ENCODE measurements at regions not wholly inside any gene's neighbourhood (a gene's known extent, or its start where the extent isn't known, plus 50 kb on each side); places are given as distances from the start of the nearest gene placed in this dataset.

GRCh38 chr10:129161150-129161549, 305.9 kb upstream of the MGMT start:
- Histone ChIP-seq H3K27me3 (ENCODE audit: control insufficient read depth in 1 of 2, insufficient read depth in 1 of 2, low read length in 2 of 2) (no peaks in the 10 kb centered on the region), H3K4me2 (ENCODE audit: low read length, poor library complexity, severe bottlenecking) (no peak overlapping the region), H3K79me1 (replicated peaks; ENCODE audit: low read length, poor library complexity, severe bottlenecking) (no peaks in the 10 kb centered on the region), H3K9ac (ENCODE audit: low read length) (no peak overlapping the region), H2BK15ac (ENCODE audit: low read depth, poor library complexity, severe bottlenecking) (no peak overlapping the region), H3K27ac (ENCODE audit: low read length, poor library complexity, severe bottlenecking) (no peak overlapping the region), H3K18ac (ENCODE audit: low read depth in 1 of 2, low read length in 2 of 2) (no peak overlapping the region), H4K8ac (ENCODE audit: low read length) (no peak overlapping the region), H3K23ac (ENCODE audit: low read length in 2 of 2) (no peak overlapping the region), H3K4me1 (ENCODE audit: control insufficient read depth, insufficient read depth, low read depth, low read length) (peaks cover 1% of the 10 kb centered on the region), H4K91ac (ENCODE audit: low read length) (no peak overlapping the region), H2AK5ac (ENCODE audit: low read length, severe bottlenecking) (no peak overlapping the region), H3K36me3 (ENCODE audit: control insufficient read depth in 1 of 2, insufficient read depth in 2 of 2, low read depth in 1 of 2, low read length in 2 of 2) (no peaks in the 10 kb centered on the region), H2BK120ac (ENCODE audit: low read depth, low read length) (no peak overlapping the region), H3K14ac (ENCODE audit: low read length in 2 of 2) (no peak overlapping the region), H3K9me3 (ENCODE audit: control insufficient read depth, low read length) (no peaks in the 10 kb centered on the region), H2BK12ac (ENCODE audit: low read length in 2 of 2) (no peak overlapping the region), H3K4me3 (ENCODE audit: insufficient read depth in 1 of 2, low read depth in 1 of 2, low read length in 2 of 2) (no peak overlapping the region), H2AFZ (ENCODE audit: low read depth, low read length) (no peak overlapping the region), H3K4ac (ENCODE audit: low read depth in 1 of 2, low read length in 2 of 2) (no peak overlapping the region), H2BK5ac (ENCODE audit: low read depth, low read length, poor library complexity, severe bottlenecking) (no peak overlapping the region)
- WGBS = 17% methylated on average over 1 of the region's 2 CpGs
- peak; percentile 11 for DNase-seq

GRCh38 chr10:129163531-129163930, 303.5 kb upstream of the MGMT start:
- Histone ChIP-seq H2AFZ (ENCODE audit: low read depth, low read length) (no peak overlapping the region), H2BK15ac (ENCODE audit: low read depth, poor library complexity, severe bottlenecking) (no peak overlapping the region), H3K18ac (ENCODE audit: low read depth in 1 of 2, low read length in 2 of 2) (no peak overlapping the region), H3K14ac (ENCODE audit: low read length in 2 of 2) (no peak overlapping the region), H2BK12ac (ENCODE audit: low read length in 2 of 2) (no peak overlapping the region), H3K4ac (ENCODE audit: low read depth in 1 of 2, low read length in 2 of 2) (no peak overlapping the region), H3K4me1 (ENCODE audit: control insufficient read depth, insufficient read depth, low read depth, low read length) (peaks cover 1% of the 10 kb centered on the region), H3K9ac (ENCODE audit: low read length) (no peak overlapping the region), H3K27ac (ENCODE audit: low read length, poor library complexity, severe bottlenecking) (no peak overlapping the region), H3K79me1 (replicated peaks; ENCODE audit: low read length, poor library complexity, severe bottlenecking) (no peaks in the 10 kb centered on the region), H4K8ac (ENCODE audit: low read length) (no peak overlapping the region), H3K4me2 (ENCODE audit: low read length, poor library complexity, severe bottlenecking) (no peak overlapping the region), H2BK5ac (ENCODE audit: low read depth, low read length, poor library complexity, severe bottlenecking) (no peak overlapping the region), H3K36me3 (ENCODE audit: control insufficient read depth in 1 of 2, insufficient read depth in 2 of 2, low read depth in 1 of 2, low read length in 2 of 2) (no peaks in the 10 kb centered on the region), H3K27me3 (ENCODE audit: control insufficient read depth in 1 of 2, insufficient read depth in 1 of 2, low read length in 2 of 2) (peaks cover 0 to 2% of the 10 kb centered on the region in 2 experiments), H4K91ac (ENCODE audit: low read length) (no peak overlapping the region), H3K23ac (ENCODE audit: low read length in 2 of 2) (no peak overlapping the region), H2AK5ac (ENCODE audit: low read length, severe bottlenecking) (no peak overlapping the region), H3K4me3 (ENCODE audit: insufficient read depth in 1 of 2, low read depth in 1 of 2, low read length in 2 of 2) (no peak overlapping the region), H3K9me3 (ENCODE audit: control insufficient read depth, low read length) (no peaks in the 10 kb centered on the region), H2BK120ac (ENCODE audit: low read depth, low read length) (no peak overlapping the region)
- no peak for DNase-seq
- 87% methylated on average over 6 of the region's 7 CpGs for WGBS

GRCh38 chr10:129165076-129165720, 301.8 kb upstream of the MGMT start:
- Histone ChIP-seq H2BK15ac (ENCODE audit: low read depth, poor library complexity, severe bottlenecking) (no peak overlapping the region), H2AFZ (ENCODE audit: low read depth, low read length) (no peak overlapping the region), H3K79me1 (replicated peaks; ENCODE audit: low read length, poor library complexity, severe bottlenecking) (no peaks in the 10 kb centered on the region), H3K14ac (ENCODE audit: low read length in 2 of 2) (no peak overlapping the region), H3K4me2 (ENCODE audit: low read length, poor library complexity, severe bottlenecking) (no peak overlapping the region), H3K23ac (ENCODE audit: low read length in 2 of 2) (no peak overlapping the region), H4K91ac (ENCODE audit: low read length) (no peak overlapping the region), H2BK12ac (ENCODE audit: low read length in 2 of 2) (no peak overlapping the region), H2BK5ac (ENCODE audit: low read depth, low read length, poor library complexity, severe bottlenecking) (no peak overlapping the region), H3K27ac (ENCODE audit: low read length, poor library complexity, severe bottlenecking) (no peak overlapping the region), H3K9me3 (ENCODE audit: control insufficient read depth, low read length) (no peaks in the 10 kb centered on the region), H2BK120ac (ENCODE audit: low read depth, low read length) (no peak overlapping the region), H3K4me3 (ENCODE audit: insufficient read depth in 1 of 2, low read depth in 1 of 2, low read length in 2 of 2) (no peak overlapping the region), H3K18ac (ENCODE audit: low read depth in 1 of 2, low read length in 2 of 2) (no peak overlapping the region), H3K27me3 (ENCODE audit: control insufficient read depth in 1 of 2, insufficient read depth in 1 of 2, low read length in 2 of 2) (peaks cover 0 to 7% of the 10 kb centered on the region in 2 experiments), H3K36me3 (ENCODE audit: control insufficient read depth in 1 of 2, insufficient read depth in 2 of 2, low read depth in 1 of 2, low read length in 2 of 2) (no peaks in the 10 kb centered on the region), H4K8ac (ENCODE audit: low read length) (no peak overlapping the region), H3K9ac (ENCODE audit: low read length) (no peak overlapping the region), H2AK5ac (ENCODE audit: low read length, severe bottlenecking) (no peak overlapping the region), H3K4ac (ENCODE audit: low read depth in 1 of 2, low read length in 2 of 2) (no peak overlapping the region), H3K4me1 (ENCODE audit: control insufficient read depth, insufficient read depth, low read depth, low read length) (peaks cover 1% of the 10 kb centered on the region)
- 87% methylated on average over 3 of the region's 5 CpGs for WGBS
- DNase-seq = no peak

- no peak overlapping the region for H3K4me3 ChIP-seq (ENCODE audit: insufficient read depth in 1 of 2, low read depth in 1 of 2, low read length in 2 of 2)
- H3K9ac ChIP-seq (ENCODE audit: low read length) = no peak overlapping the region
- no peak overlapping the region for H4K91ac ChIP-seq (ENCODE audit: low read length)
- H3K27ac ChIP-seq (ENCODE audit: low read length, poor library complexity, severe bottlenecking) = no peak overlapping the region
- no peak overlapping the region for H3K23ac ChIP-seq (ENCODE audit: low read length in 2 of 2)
- H3K14ac ChIP-seq (ENCODE audit: low read length in 2 of 2) = no peak overlapping the region
- no peak overlapping the region for H3K4ac ChIP-seq (ENCODE audit: low read depth in 1 of 2, low read length in 2 of 2)
- H3K27me3 ChIP-seq (ENCODE audit: control insufficient read depth in 1 of 2, insufficient read depth in 1 of 2, low read length in 2 of 2) = peaks cover 0 to 7% of the 10 kb centered on the region in 2 experiments
- no peak overlapping the region for H3K18ac ChIP-seq (ENCODE audit: low read depth in 1 of 2, low read length in 2 of 2)
- H4K8ac ChIP-seq (ENCODE audit: low read length) = no peak overlapping the region
- H2BK120ac ChIP-seq (ENCODE audit: low read depth, low read length) = no peak overlapping the region
- no peak overlapping the region for H3K4me2 ChIP-seq (ENCODE audit: low read length, poor library complexity, severe bottlenecking)
- H2BK5ac ChIP-seq (ENCODE audit: low read depth, low read length, poor library complexity, severe bottlenecking) = no peak overlapping the region
- H2BK15ac ChIP-seq (ENCODE audit: low read depth, poor library complexity, severe bottlenecking) = no peak overlapping the region
- H2BK12ac ChIP-seq (ENCODE audit: low read length in 2 of 2) = no peak overlapping the region
- H3K9me3 ChIP-seq (ENCODE audit: control insufficient read depth, low read length) = no peaks in the 10 kb centered on the region
- H2AK5ac ChIP-seq (ENCODE audit: low read length, severe bottlenecking) = no peak overlapping the region
- H3K4me1 ChIP-seq (ENCODE audit: control insufficient read depth, insufficient read depth, low read depth, low read length) = peaks cover under 1% of the 10 kb centered on the region
- no peaks in the 10 kb centered on the region for H3K79me1 ChIP-seq (replicated peaks; ENCODE audit: low read length, poor library complexity, severe bottlenecking)
- DNase-seq = no peak
- 73% methylated on average over 1 of the region's 1 CpG for WGBS
- H2AFZ ChIP-seq (ENCODE audit: low read depth, low read length) = no peak overlapping the region
- H3K36me3 ChIP-seq (ENCODE audit: control insufficient read depth in 1 of 2, insufficient read depth in 2 of 2, low read depth in 1 of 2, low read length in 2 of 2) = no peaks in the 10 kb centered on the region
Observed at GRCh38 chr10:129165770-129166169, 301.3 kb upstream of the MGMT start.

Measured in mesenchymal stem cell (in vitro differentiated cells and primary cell).